Astrocyte (in vitro differentiated cells and primary cell): ENCODE measurements at regions not wholly inside any gene's neighbourhood (a gene's known extent, or its start where the extent isn't known, plus 50 kb on each side); places are given as distances from the start of the nearest gene placed in this dataset.

Experiments
- DNase-seq: peaks from one replicate; pipeline ENCODE4 v3.0.0-alpha.2; 2010; ENCODE audit warnings: low read depth
- FAIRE-seq: peaks from 2 replicates; lab custom pipeline; 2011; peaks lifted over from hg19 to GRCh38; lab: Jason Lieb, UNC
- H2AFZ ChIP-seq: 2 replicates; pipeline ENCODE4 v1.6.0; 2012; ENCODE audit warnings: low read depth, low read length, inconsistent platforms
- H3K27ac ChIP-seq: 2 replicates; pipeline ENCODE4 v1.5.1; 2011; ENCODE audit warnings: low read depth, low read length, inconsistent platforms
- H3K27me3 ChIP-seq: 2 replicates; pipeline ENCODE4 v1.6.0; 2011; ENCODE audit warnings: low read length, inconsistent platforms; ENCODE audit not compliant: insufficient read depth
- H3K36me3 ChIP-seq: 2 replicates; pipeline ENCODE4 v1.5.1; 2011; ENCODE audit warnings: low read length, inconsistent platforms; ENCODE audit not compliant: insufficient read depth
- H3K4me1 ChIP-seq: 2 replicates; pipeline ENCODE4 v1.5.1; 2011; ENCODE audit warnings: low read length, inconsistent platforms; ENCODE audit not compliant: insufficient read depth
- H3K4me2 ChIP-seq: 2 replicates; pipeline ENCODE4 v1.6.0; 2012; ENCODE audit warnings: low read length, inconsistent platforms
- H3K4me3 ChIP-seq: 2 replicates; pipeline ENCODE4 v1.5.1; 2011; ENCODE audit warnings: low read depth, mild to moderate bottlenecking, low read length, inconsistent platforms; ENCODE audit not compliant: insufficient read depth
- H3K79me2 ChIP-seq: 2 replicates; pipeline ENCODE4 v1.6.0; 2012; ENCODE audit warnings: mild to moderate bottlenecking, low read length, inconsistent platforms; ENCODE audit not compliant: insufficient read depth
- H3K9ac ChIP-seq: 2 replicates; pipeline ENCODE4 v1.6.0; 2012; ENCODE audit warnings: mild to moderate bottlenecking, low read length, inconsistent platforms
- H3K9me3 ChIP-seq: 2 replicates; pipeline ENCODE4 v1.5.1; 2012; ENCODE audit warnings: low read depth, mild to moderate bottlenecking, low read length, inconsistent platforms; ENCODE audit not compliant: insufficient read depth
- H4K20me1 ChIP-seq: 2 replicates; pipeline ENCODE4 v1.6.0; 2012; ENCODE audit warnings: low read length, inconsistent platforms; ENCODE audit not compliant: insufficient read depth
- H3K27ac Mint-ChIP-seq: one replicate; pipeline ENCODE4 v1.8.0; 2021; ENCODE audit warnings: mild to moderate bottlenecking, mixed read lengths; ENCODE audit not compliant: unreplicated experiment
- H3K27me3 Mint-ChIP-seq: one replicate; pipeline ENCODE4 v1.8.0; 2021; ENCODE audit warnings: low read depth, mixed read lengths; ENCODE audit not compliant: unreplicated experiment
- H3K36me3 Mint-ChIP-seq: one replicate; pipeline ENCODE4 v1.8.0; 2021; ENCODE audit warnings: low read depth, mixed read lengths; ENCODE audit not compliant: unreplicated experiment
- H3K4me1 Mint-ChIP-seq: one replicate; pipeline ENCODE4 v1.8.0; 2021; ENCODE audit warnings: low read depth, mixed read lengths; ENCODE audit not compliant: unreplicated experiment
- H3K4me3 Mint-ChIP-seq: one replicate; pipeline ENCODE4 v1.8.0; 2021; ENCODE audit warnings: mild to moderate bottlenecking, moderate library complexity, mixed read lengths; ENCODE audit not compliant: unreplicated experiment
- H3K9me3 Mint-ChIP-seq: one replicate; pipeline ENCODE4 v1.8.0; 2021; ENCODE audit warnings: mild to moderate bottlenecking, mixed read lengths; ENCODE audit not compliant: unreplicated experiment
- EZH2 ChIP-seq: IDR thresholded peaks from 2 replicates; pipeline ENCODE4 v1.6.1; 2012; ENCODE audit warnings: mild to moderate bottlenecking, low read length, inconsistent platforms; ENCODE audit not compliant: insufficient read depth
- TF ChIP-seq, protein P1 (sequence below): IDR thresholded peaks from 2 replicates; pipeline ENCODE4 v1.5.1; 2011; ENCODE audit warnings: low read depth, mild to moderate bottlenecking, inconsistent platforms, low read length, moderate library complexity; ENCODE audit not compliant: insufficient read depth

DNA sequence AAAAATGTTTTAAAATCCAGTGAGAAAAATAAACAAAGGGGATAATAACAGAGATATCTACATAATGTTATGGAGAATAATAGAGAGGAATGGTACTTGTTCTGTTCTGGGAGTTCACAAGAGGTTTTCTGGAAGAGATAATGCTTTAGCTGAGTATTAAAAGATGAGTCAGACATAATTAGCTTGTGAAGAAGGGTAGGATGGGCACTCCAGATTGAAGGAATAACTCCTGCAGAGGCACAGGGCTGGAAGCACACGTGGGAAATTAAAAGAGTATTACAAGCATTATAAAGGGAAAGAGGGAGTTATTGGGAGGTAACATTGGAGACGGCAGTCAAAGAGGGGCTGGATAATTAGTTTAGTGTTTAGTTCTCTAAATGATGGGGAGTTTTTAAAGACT lies 124.9 kb upstream of the BTG1 start:
- Histone ChIP-seq H3K4me3 (no peak overlapping the region), H3K27me3 (no peaks in the 10 kb centered on the region), H3K4me1 (no peaks in the 10 kb centered on the region), H3K79me2 (no peaks in the 10 kb centered on the region), H3K36me3 (no peaks in the 10 kb centered on the region), H3K9me3 (no peaks in the 10 kb centered on the region), H4K20me1 (no peaks in the 10 kb centered on the region), H3K4me2 (no peak overlapping the region), H3K9ac (no peak overlapping the region), H3K27ac (no peak overlapping the region), H2AFZ (no peak overlapping the region)
- Mint-ChIP-seq H3K4me1 (no peaks in the 10 kb centered on the region), H3K9me3 (no peaks in the 10 kb centered on the region), H3K36me3 (no peaks in the 10 kb centered on the region), H3K4me3 (no peak overlapping the region), H3K27me3 (no peaks in the 10 kb centered on the region), H3K27ac (no peak overlapping the region)
- DNase-seq, result no peak
- no peak for TF ChIP-seq EZH2
- TF ChIP-seq, protein P1, sequence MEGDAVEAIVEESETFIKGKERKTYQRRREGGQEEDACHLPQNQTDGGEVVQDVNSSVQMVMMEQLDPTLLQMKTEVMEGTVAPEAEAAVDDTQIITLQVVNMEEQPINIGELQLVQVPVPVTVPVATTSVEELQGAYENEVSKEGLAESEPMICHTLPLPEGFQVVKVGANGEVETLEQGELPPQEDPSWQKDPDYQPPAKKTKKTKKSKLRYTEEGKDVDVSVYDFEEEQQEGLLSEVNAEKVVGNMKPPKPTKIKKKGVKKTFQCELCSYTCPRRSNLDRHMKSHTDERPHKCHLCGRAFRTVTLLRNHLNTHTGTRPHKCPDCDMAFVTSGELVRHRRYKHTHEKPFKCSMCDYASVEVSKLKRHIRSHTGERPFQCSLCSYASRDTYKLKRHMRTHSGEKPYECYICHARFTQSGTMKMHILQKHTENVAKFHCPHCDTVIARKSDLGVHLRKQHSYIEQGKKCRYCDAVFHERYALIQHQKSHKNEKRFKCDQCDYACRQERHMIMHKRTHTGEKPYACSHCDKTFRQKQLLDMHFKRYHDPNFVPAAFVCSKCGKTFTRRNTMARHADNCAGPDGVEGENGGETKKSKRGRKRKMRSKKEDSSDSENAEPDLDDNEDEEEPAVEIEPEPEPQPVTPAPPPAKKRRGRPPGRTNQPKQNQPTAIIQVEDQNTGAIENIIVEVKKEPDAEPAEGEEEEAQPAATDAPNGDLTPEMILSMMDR, result no peak
- FAIRE-seq, result no peak

- TF ChIP-seq, protein P1, result no peak
- H3K27ac ChIP-seq, result no peak overlapping the region
- H4K20me1 ChIP-seq, result no peaks in the 10 kb centered on the region
- Mint-ChIP-seq H3K27me3 (no peaks in the 10 kb centered on the region), H3K27ac (no peak overlapping the region), H3K36me3 (no peaks in the 10 kb centered on the region), H3K9me3 (no peaks in the 10 kb centered on the region), H3K4me1 (no peaks in the 10 kb centered on the region), H3K4me3 (no peak overlapping the region)
- H3K36me3 ChIP-seq, result no peaks in the 10 kb centered on the region
- no peaks in the 10 kb centered on the region for H3K79me2 ChIP-seq
- no peak overlapping the region for H3K4me2 ChIP-seq
- H3K4me1 ChIP-seq, result no peaks in the 10 kb centered on the region
- no peak overlapping the region for H2AFZ ChIP-seq
- DNase-seq, result no peak
- H3K9ac ChIP-seq, result no peak overlapping the region
- no peaks in the 10 kb centered on the region for H3K9me3 ChIP-seq
- no peak for FAIRE-seq
- no peak overlapping the region for H3K4me3 ChIP-seq
- no peaks in the 10 kb centered on the region for H3K27me3 ChIP-seq
Measured at GRCh38 chr12:92268946-92269345, 123.3 kb upstream of the BTG1 start.

DNA sequence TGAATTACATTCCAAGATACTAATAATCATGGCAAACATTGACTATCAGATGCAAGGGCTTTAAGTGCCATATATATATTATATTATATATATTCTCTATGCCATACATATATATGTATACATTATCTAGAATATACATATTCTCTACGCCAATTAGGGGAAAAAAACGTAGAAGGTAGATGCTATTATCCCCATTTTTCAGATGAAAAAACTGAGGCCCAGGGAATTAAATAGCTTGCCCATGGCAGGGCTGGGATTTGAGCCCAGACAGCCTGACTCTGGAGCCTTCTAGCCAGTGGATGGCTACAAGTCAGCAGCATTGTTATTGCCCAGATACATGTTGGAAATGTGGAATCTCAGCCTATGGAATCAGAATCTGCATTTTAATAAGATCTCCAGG lies 116.0 kb upstream of the BTG1 start:
- Mint-ChIP-seq H3K4me3 (no peak overlapping the region), H3K36me3 (no peaks in the 10 kb centered on the region)
- no peaks in the 10 kb centered on the region for H4K20me1 ChIP-seq

More for the DNA sequence above, 116.0 kb upstream of the BTG1 start:
- Mint-ChIP-seq H3K27ac (no peak overlapping the region), H3K4me1 (no peaks in the 10 kb centered on the region), H3K9me3 (no peaks in the 10 kb centered on the region), H3K27me3 (no peaks in the 10 kb centered on the region)
- Histone ChIP-seq H3K27me3 (no peaks in the 10 kb centered on the region), H3K4me3 (no peak overlapping the region), H3K27ac (no peak overlapping the region), H3K79me2 (no peaks in the 10 kb centered on the region), H3K4me2 (no peak overlapping the region), H3K9me3 (no peaks in the 10 kb centered on the region), H2AFZ (no peak overlapping the region), H3K36me3 (no peaks in the 10 kb centered on the region), H3K4me1 (no peaks in the 10 kb centered on the region), H3K9ac (no peak overlapping the region)
- FAIRE-seq (no peak), DNase-seq (no peak)
- TF ChIP-seq EZH2, result no peak
- TF ChIP-seq, protein P1, result no peak
